Right atrium auricular region (tissue), 2 donors: ENCODE measurements at regions not wholly inside any gene's neighbourhood (a gene's known extent, or its start where the extent isn't known, plus 50 kb on each side); places are given as distances from the start of the nearest gene placed in this dataset.

Experiments
- DNase-seq: peaks from one replicate; pipeline ENCODE4 v3.0.0-alpha.2; 2019; ENCODE audit warnings: low spot score
- H3K27ac ChIP-seq, 2 donors: fragments of 200-600 bp; sonication (generic); 1 replicate in 1 of 2; 2 replicates in 1 of 2; pipeline ENCODE4 v1.5.1; 2016 to 2019
- H3K27me3 ChIP-seq, 2 donors: fragments of 200-600 bp; sonication (generic); one replicate each; pipeline versions ENCODE4 v1.5.1 to v1.6.0; 2017 to 2019
- H3K36me3 ChIP-seq: fragments of 200-600 bp; sonication (generic); one replicate; pipeline ENCODE4 v1.5.1; 2016
- H3K4me1 ChIP-seq, 2 donors: fragments of 200-600 bp; sonication (generic); one replicate each; pipeline versions ENCODE4 v1.5.1 to v1.6.0; 2017 to 2019
- H3K4me3 ChIP-seq, 2 donors: fragments of 200-600 bp; sonication (generic); 1 replicate in 1 of 2; 2 replicates in 1 of 2; pipeline ENCODE4 v1.5.1; 2017 to 2019; ENCODE audit warnings: mild to moderate bottlenecking in 1 of 2, moderate library complexity in 1 of 2
- H3K9me3 ChIP-seq, 2 donors: fragments of 200-600 bp; sonication (generic); one replicate each; pipeline ENCODE4 v1.5.1; 2019
- CTCF ChIP-seq, 2 donors: fragments of 200-600 bp; sonication (generic); IDR thresholded peaks; one replicate each; pipeline ENCODE4 v1.5.1; 2019; ENCODE audit warnings: antibody characterized with exemption in 2 of 2

DNA sequence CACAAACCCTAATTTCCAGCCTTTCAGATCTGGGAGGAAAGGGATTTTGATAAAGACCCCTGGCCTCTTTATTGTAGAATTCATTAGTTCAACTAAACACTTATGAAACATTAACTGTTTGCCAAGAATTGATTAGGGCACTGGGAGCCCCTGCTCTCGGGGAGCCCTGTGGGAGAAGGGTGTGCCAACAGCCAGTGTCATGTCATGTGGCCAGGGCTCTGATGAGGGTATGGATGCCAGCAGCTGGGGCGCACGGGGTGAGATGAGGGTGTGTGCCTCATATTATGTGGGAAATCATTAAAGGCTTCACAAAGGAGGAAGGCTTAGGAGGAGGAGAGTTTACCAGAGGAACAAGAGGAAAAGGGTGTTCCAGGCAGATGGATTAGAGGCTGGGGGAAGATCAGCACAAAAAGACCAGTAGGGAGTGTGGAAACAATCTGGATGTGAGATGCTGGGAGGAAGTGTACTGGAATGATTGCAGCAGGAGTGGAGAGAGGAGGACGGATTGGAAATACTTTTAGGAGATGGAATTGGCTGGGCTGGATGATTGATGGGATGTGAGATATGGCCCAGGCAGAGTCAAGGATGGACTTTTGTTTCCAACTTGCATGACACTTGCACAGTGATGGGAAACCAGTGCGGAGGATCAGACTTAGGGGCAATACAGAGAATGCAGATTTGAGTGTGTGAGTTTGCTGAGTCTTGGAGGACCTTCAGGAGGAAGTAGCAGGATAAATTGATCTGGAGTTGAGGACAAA, 137.8 kb downstream of the CSNK2A3 start:
- no peak for DNase-seq
- Histone ChIP-seq H3K27me3 (no peaks in the 10 kb centered on the region), H3K9me3 (no peaks in the 10 kb centered on the region), H3K27ac (no peak overlapping the region), H3K4me3 (no peak overlapping the region), H3K36me3 (no peaks in the 10 kb centered on the region), H3K4me1 (peaks cover 0 to 24% of the 10 kb centered on the region in 2 donors)
- TF ChIP-seq CTCF (IDR thresholded peaks at IDR 0.05): no peak

GRCh38 chr11:11213117-11213516, 139.9 kb downstream of the CSNK2A3 start:
- H3K4me1 ChIP-seq: peaks cover 0 to 17% of the 10 kb centered on the region in 2 donors
- H3K27ac ChIP-seq: no peak overlapping the region
- no peak for DNase-seq
- no peaks in the 10 kb centered on the region for H3K9me3 ChIP-seq
- H3K36me3 ChIP-seq: no peaks in the 10 kb centered on the region
- no peak for TF ChIP-seq CTCF (IDR thresholded peaks at IDR 0.05)
- no peak overlapping the region for H3K4me3 ChIP-seq
- no peaks in the 10 kb centered on the region for H3K27me3 ChIP-seq

- Histone ChIP-seq H3K27me3 (no peaks in the 10 kb centered on the region), H3K4me3 (no peak overlapping the region), H3K4me1 (peaks cover 0 to 17% of the 10 kb centered on the region in 2 donors), H3K27ac (peak overlapping the region in 1 of 2 donors; percentile 6), H3K36me3 (no peaks in the 10 kb centered on the region), H3K9me3 (no peaks in the 10 kb centered on the region)
- DNase-seq: no peak
- no peak for TF ChIP-seq CTCF (IDR thresholded peaks at IDR 0.05)
Observed at GRCh38 chr11:11211888-11212287, 141.2 kb downstream of the CSNK2A3 start.

DNA sequence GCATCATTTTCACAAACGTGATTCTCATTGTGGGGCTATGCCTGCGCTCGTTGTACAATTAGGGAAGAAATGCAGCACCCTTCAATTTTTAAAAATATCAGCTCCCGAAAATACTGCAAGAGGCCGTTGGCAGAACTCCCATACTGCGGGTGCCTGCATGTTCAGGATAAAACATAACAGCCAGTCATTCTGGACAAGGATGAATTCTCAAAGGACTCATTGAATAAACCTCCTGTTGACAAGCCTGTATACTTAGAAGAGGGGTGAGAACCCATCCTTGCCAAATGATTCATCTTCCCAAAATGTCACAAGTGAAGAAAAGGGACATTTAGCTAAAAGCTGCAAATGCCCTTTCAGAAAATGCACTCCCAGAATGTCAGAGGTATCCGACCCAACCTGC, 141.9 kb downstream of the CSNK2A3 start:
- no peak overlapping the region for H3K27ac ChIP-seq

DNA sequence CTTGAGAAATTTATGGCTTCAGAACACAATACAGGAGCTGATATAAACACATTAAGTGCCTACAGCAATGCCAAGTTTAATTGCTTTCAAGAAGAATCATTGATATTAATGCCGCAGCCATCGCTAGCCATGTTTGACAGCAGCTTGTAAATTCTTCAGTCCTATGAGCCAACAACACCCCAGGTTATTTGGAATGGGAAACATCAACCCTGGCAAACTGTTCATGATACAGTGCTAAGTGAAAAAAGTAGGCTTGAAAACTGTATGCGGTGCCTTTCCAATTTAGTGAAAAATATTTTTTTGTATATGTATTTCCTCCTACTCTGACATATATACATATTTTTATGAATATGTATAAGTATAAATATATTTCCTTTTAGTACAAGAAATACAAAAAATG, 142.6 kb downstream of the CSNK2A3 start:
- peaks cover 0 to 17% of the 10 kb centered on the region in 2 donors for H3K4me1 ChIP-seq
- no peak for DNase-seq
- no peaks in the 10 kb centered on the region for H3K27me3 ChIP-seq
- H3K9me3 ChIP-seq: no peaks in the 10 kb centered on the region
- no peaks in the 10 kb centered on the region for H3K36me3 ChIP-seq
- no peak overlapping the region for H3K27ac ChIP-seq
- TF ChIP-seq CTCF (IDR thresholded peaks at IDR 0.05): no peak
- no peak overlapping the region for H3K4me3 ChIP-seq

More for the DNA sequence above, 141.9 kb downstream of the CSNK2A3 start:
- no peak for DNase-seq
- H3K27me3 ChIP-seq: no peaks in the 10 kb centered on the region
- no peaks in the 10 kb centered on the region for H3K36me3 ChIP-seq
- no peak for TF ChIP-seq CTCF (IDR thresholded peaks at IDR 0.05)
- H3K4me1 ChIP-seq: peaks cover 0 to 17% of the 10 kb centered on the region in 2 donors
- no peaks in the 10 kb centered on the region for H3K9me3 ChIP-seq
- no peak overlapping the region for H3K4me3 ChIP-seq

GRCh38 chr11:11209967-11210366, 143.1 kb downstream of the CSNK2A3 start:
- Histone ChIP-seq H3K36me3 (no peaks in the 10 kb centered on the region), H3K4me1 (peaks cover 0 to 17% of the 10 kb centered on the region in 2 donors), H3K27ac (no peak overlapping the region), H3K4me3 (no peak overlapping the region), H3K9me3 (no peaks in the 10 kb centered on the region), H3K27me3 (no peaks in the 10 kb centered on the region)
- TF ChIP-seq CTCF (IDR thresholded peaks at IDR 0.05): no peak
- DNase-seq: no peak
